Fibroblast of skin of left biceps (primary cell): ENCODE measurements at regions not wholly inside any gene's neighbourhood (a gene's known extent, or its start where the extent isn't known, plus 50 kb on each side); places are given as distances from the start of the nearest gene placed in this dataset.

Source experiments
- DNase-seq, 2 experiments: peaks; one replicate each; pipeline ENCODE4 v3.0.0-alpha.2; 2013; ENCODE audit warnings: low read depth in 2 of 2

DNA sequence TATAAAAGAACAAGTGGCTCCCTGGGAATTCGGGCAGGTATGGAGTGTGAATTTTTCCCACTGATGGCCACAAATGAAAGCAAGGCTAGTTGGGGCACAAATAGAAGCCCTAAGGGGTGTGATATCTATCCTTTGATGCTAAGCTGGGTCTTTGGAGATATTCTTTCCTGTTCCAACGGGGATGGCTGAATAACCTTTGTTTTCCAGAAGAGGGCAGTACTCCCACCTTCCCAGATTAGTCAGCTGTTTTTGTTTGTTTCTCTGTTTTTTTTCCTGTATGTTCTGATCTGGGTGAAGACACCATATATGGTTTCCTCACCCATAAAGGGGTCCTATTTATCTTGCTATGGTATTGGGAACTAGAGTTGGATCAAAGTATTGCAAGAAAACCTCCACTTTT, 947.7 kb upstream of the SORCS1 start:
- DNase-seq = no peak

DNA sequence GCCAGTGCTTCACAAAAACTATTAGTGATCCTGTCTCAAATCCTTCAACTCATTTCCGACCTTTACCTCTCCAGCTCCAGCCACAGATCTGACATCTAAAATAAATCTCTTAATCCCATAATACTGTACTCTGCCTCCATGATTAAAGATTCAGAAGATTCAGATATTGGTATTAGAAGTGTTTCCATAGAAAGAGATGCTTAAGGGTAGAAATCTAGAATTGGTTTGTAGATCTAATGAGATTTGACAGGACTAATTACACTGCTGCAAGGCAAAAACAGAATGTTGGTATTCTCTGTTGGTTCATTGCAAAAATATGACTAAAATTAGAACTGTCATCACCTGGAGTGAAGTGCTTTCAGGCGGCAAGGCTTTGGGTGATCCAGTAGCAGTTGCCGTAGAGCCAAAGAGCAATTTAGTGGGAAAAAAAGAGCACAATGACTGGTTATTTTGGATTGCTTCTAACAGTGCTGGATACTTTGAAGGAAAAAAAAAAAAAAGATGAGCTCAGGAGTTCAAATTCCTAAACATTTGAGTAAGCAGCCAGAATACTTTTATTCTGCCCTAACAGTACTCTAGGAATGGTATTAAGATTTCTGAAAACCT, 940.1 kb upstream of the SORCS1 start:
- peak in 1 of 2 experiments; percentile 1 for DNase-seq

DNA sequence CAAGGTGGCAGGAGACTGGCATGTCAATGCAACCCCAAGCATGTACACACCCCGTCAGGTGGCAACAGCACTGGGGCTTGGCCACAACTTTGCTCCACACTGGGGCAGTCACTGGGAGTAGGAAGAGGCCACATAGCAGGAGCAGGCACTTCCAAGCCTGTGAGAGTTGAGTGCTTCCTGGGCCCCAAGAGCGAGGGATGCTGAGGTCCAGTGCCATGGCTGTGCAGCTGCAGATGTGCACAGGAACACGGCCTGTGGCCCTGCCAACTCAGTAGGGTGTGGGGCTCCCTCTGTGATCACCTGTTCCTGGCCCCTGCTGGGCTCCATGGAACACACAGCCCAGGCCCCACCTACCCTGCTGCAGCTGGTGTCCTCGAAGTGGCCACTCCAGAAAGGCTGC, 932.8 kb upstream of the SORCS1 start:
- DNase-seq = no peak

DNA sequence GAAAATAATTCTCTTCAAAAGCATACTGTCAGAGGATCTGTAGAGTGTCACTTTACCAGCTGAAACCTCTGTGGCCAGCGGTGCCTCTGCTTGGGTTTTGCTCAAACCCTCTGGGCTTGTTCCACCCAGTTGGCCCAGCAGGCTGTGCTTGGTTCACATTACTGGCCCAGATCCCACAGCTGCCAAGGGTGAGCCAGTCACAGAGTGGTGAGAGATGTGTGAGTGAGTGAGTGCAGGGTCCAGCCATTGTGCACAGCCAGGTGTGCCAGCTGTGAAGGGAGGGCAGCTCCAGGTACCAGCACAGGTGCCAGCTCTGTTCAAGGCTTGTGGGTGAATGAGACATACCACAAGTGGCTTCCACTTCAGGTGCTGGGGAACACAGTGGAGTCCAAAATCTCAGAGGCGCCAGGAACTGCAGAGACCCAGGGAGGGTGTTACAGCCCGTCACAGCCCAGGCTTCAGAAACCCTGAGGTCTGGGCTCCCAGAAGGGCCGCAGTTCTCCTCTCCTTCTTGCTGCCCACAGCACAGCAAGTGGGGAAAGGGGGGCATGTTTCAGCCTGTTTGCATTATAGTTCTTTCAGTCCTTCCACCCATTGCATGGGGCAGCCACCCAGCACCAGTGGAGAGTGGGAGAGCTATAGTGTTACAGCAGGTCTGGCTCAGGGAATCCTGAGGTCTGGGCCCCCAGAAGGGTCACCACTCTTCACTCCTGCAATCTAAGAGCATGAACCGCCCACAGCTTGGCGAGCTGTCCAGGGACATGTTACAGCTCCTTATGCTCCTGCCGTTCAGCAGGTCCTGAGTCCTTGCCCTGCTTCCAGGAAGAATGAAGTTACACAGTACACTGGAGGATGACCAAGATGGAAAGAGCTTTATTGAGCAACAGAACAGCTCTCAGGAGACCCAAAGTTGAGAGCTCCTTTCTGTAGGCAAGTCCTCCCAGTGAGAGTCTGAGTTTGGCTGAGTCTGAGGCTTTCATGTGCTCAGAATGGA, 931.7 kb upstream of the SORCS1 start:
- no peak for DNase-seq

DNA sequence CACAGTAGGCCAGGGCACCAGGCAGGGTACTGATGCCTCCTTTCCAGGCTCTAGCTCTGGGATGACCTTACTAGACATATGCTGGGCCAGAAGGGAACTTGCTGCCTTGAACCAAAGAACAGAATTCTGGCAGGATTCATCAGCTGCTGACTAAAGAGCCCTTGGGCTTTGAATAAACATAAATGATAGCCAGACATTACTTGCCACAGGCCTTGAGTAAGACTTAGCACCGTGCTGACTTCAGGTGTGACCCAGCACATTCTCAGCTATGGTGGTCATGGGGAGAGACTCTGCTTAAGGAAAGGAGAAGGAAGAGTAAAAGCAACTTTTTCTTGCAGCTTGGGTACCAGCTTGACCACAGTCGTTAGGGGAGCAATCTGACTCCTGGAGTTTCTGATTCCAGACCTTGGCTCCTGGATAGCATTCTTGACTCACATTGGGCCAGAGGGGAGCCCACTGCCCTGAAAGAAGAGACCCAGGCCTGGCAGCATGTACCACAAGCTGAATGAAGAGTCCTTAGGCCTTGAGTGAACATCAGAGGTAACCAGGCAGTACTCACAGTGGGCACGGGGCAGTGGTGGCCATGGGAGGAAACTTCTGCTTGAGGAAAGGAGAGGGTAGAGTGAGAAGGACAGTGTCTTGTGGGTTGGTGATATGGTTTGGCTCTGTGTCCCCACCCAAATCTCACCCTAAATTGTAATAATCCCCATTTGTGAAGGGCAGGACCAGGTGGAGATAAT, 926.1 kb upstream of the SORCS1 start:
- no peak for DNase-seq

DNA sequence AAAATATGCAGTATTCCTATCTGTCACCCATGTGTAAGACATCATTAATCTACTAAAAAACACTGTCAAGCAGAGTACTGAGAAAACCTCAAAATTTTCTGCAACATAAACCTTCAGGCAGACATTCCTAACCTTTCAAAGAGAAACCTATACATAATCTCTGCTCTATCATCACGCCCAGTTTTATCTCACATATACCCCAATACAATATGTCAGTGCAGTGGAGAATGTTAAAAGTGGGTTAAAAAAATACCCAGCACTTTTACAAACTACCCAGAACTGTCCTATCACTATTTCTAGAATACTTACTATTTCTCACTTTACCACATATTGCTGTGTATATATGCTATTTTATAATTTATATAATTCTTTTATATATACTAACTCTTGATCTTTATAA, 922.0 kb upstream of the SORCS1 start:
- DNase-seq = no peak

DNA sequence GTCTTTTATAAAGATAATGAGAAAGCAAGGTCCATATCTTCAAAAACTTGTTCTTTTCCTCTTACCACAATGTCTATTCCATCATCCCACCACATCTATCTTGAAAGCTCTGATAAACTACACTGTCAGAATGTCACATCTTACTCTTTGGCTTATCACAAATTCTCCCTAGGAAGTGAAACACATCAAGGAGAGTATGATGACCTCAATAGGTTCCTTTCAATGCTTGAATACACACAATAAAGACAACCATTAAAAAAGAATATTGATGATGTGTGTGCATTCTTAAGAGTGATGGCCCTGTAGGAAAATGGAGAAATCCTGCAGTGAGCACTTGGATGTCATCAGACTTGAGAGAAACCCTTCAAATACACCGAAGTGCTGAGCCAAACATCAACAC, 918.1 kb upstream of the SORCS1 start:
- DNase-seq = no peak

DNA sequence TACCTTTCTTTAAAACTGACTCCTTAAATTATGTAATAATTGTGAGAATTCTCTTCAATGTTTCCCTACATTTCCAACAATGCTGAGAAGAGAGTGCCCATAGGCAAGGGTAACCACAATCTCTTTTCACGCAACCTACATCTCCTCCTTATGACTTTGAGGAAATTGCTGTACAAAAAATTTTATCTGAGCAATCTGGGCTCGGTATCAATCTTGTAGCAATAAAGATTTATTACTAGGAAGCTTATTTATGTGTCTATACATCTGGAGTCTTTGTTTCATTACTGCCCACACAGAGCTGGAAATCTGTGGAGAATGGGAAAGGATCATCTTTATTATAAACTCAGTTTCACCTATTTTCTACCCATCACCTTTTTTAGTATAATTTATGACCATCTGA, 913.8 kb upstream of the SORCS1 start:
- DNase-seq = no peak

DNA sequence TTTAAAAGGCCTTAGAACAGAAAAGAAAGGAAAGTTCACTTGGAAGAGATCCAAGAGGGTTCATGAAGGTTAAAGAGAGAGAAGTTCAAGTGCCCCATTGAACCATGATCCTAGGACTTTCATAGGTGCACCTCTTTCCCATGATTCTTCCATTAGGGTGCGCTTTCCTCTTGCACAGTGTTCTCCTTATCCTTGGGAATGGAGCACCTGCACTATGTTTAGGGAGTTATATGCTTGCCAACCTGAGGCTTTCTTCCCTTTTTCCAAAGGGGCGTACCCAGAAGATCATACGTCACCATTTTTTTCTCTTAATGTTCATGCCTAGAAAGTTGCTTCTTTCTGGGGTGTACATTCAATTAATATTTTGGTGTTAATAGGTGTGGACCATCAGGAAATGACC, 908.0 kb upstream of the SORCS1 start:
- no peak for DNase-seq

DNA sequence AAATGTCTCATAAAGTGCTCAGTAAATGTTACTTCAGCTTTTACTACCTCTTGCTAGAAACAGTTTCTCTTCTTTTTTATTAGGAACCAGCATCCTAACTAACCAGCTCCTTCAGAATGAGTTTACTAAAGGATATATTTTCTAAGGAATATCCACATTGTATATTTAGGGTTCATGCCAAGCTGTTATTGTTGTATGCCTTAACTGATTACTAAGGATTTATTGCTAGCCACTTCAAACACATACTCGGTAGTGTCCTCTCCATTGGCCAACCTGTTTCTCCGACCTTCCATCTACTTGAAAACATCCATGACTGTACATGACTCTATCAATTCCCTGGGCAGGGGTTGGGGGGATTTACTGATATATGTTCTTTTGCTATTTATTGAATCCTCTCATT, 906.3 kb upstream of the SORCS1 start:
- no peak for DNase-seq

DNA sequence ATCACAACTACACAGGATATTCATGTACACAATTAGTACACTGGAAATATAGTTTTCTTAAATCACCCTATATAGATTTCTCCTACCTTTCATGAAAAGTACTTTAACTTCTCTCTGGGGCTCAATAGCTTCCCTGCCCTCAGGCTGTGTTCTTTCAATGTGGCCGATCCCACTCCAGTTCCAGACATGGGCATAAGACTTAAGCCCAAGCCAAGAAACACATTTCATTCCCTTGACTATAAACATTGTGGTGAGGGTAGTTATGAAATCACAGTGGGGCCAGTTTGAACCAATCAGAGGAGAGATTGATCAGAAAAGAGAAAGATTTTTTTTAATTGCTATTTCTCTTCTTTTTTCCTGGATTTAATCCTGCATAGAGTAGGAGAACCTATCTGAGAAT, 904.6 kb upstream of the SORCS1 start:
- no peak for DNase-seq

DNA sequence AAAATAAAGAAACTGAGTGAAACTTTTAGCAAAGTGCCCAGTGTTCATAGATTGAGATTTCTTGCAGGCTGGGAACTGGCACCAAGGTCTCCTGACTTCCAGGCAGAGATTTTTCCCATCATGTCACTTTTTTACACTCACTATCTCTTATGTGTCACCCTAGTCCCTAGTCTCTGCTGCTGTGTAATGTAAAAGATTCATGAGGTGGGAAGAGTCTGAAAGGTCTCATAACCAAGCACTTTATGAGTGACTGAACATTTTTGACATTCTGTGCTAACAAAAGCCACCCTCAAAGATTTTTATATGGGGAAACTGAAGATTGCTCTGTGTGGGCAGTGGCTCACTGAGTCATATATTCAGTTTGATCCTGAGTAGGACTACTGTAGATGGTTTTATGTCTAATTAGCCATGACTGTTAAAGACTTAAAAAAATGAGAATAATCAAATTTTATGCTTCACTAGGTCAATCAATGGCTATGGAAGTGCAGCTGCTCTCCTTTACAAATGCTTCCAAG, 900.3 kb upstream of the SORCS1 start:
- DNase-seq = no peak

DNA sequence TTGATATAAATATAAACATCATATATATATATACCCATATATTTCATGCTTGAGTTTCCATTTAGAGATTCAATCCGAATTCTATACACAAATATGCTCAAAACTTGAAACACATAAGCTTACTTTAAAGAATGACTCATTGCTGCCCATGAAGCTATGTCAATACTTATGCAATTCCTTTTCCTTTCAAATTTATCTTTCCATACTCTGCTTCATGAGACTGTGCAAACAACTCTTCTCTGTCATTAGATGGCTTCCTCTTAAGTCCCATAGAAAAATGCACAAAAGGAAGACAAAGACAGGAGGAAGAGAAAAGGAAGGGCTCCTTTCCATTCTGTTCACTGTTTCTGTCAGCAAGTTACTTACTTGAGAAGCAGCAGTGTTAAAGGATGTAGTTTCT, 895.7 kb upstream of the SORCS1 start:
- DNase-seq = no peak

DNA sequence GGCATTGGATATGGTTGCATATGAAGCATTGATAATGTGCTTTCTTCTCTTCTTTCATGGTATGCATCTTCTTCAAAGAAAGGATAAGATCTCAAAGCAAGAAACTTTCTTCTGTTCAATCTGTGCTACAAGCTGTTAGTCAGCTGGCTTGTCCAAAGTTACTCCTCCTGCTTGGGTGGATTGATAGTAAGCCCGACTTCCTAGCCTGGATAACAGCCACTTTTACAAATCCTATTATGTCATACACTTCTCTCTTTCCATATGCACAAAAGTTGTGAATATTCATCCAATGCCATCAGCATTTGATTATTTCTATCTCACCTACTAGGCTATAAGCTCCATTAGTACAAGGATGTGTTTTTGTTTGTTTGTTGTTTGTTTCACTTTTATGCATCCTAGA, 891.0 kb upstream of the SORCS1 start:
- DNase-seq = no peak

DNA sequence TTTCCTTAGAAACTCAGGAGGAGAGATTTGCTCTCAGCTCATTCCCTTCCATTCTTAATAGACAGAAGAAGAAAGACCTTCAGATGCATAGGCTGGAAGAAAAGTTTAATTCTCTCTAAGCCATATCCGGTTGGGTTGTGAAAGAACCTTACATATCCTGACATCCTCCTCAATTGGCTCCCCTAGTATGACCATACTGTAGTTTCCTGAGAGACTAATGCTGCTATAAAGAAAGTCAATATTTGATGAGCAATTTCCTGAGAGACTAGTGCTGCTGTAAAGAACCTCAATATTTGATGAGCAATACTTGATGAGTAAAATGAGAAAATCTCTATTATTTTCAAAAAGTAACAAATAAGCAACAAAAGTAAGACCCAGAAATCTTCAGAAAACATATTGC, 888.5 kb upstream of the SORCS1 start:
- DNase-seq = no peak

DNA sequence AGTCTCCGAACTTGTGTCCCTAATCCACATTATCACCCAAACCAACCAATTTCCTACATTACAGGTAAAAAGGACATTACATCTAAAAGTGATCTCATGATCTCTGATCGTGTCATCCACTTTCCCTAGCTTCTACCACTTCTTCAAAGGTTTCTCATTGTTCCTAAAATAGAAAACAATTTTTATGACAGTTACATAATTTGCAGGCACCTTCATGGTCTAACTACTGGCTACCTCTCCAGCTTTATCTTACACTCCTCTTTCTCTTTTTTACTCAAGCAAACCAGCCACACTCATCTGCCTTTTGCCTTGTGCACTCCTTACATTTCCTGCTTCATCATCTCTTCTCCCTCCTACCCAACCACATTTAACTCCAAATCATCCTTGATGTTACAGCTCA, 886.7 kb upstream of the SORCS1 start:
- no peak for DNase-seq

DNA sequence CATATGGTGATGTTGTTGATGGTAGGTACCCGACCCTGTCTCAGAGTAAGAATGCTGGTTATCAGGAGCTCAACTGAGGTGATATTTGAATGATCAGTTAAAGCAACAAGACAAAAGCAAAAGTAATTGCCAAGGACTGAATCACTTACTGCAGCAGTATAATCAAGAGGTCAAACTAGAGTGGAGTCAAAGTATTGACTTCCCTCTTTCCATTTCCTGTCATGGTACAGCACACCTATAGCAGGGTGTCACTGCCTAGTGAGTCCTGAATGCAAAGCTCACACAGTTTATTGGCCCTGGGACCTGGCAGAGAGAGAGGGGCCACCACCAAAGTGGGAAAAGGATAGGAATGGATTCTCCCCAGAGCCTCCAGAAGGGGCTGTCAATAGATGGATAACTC, 886.1 kb upstream of the SORCS1 start:
- DNase-seq = no peak

DNA sequence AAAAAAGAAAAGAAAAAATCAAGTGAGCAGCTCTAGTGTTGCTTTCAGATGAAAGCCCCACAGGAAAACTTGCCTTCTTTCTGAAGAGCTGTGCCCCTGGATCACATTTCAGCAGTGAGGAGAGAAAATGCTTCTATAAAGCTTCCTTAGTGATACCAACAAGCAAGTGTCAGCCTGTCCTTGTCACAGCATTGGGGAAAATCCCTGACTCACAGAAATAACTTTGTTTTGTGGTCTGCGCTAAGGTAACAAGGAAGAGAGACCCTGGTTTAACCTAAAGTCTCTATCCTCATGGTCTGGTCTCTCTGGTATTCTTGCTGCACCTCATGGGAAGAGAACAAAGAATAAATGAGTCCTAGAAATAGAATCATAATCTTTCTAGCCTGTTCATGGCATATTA, 885.2 kb upstream of the SORCS1 start:
- no peak for DNase-seq

DNA sequence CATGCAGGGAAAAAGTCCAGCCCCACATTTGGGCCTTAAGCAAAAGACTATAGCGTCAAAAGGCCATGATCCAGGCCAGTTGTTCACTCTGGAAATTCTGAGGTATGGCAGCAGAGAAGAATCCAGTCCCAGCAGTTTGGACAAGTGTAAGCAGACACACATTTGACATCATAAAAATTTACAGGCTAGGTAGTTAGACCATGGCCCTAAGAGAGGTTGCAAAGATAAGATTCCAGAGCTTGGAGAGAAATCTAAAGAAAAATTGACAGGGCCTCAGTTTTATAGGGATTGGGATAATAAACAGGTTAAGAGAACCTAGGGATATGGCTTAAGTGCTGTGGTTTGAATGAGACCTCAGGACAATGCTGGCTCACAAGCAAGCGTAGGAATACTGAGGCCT, 884.4 kb upstream of the SORCS1 start:
- no peak for DNase-seq

DNA sequence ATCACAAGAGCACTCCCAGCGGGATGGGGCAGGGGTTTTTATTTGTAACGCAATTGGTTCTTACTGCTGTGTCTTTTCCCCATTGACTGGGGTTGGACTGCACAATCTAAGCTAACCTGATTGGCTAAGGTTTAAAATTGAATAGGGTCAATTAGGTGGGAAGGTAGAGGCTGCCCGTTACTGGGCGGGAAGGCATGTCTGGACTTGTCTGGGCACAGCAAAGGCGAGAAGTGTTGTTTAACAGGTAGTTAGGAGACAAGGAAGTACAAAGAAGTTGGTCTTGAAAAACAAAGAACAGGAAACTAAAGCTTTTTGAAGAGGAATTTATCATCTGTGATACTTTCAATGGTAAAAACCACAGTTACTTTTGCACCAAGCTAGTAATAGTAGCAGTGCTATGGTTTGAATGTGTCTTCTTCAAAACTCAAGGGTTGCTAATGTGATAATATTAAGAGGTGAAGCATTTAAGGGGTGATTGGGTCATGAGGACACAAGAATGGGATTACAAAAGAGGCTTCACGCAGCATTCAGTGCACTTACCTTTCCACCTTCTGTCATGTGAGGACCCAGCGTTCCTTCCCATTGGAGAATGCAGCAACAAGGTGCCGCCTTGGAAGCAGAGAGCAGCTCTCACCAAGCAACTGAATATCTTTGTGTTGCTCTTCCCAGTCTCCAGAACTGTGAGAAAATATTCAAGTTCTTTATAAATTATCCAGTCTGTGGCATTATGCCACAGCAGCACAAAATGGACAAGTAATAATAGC, 875.5 kb upstream of the SORCS1 start:
- no peak for DNase-seq

DNA sequence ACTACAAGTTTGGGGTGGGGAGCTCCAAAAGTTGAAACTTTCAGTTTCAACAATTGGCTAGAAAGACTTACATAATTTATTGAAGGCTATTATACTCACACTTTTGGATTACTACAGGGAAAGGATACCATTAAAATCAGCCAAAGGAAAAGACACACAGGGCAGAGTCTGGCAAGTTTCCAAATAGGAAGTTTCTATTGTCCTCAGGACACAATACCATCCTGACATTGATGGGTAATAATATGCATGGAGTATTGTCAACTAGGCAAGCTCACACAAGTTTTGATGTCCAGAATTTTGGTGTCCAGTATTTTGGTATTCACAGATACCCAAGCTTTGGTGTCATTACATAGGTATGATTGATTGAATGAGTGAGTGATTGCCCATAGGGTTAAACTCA, 872.6 kb upstream of the SORCS1 start:
- no peak for DNase-seq

DNA sequence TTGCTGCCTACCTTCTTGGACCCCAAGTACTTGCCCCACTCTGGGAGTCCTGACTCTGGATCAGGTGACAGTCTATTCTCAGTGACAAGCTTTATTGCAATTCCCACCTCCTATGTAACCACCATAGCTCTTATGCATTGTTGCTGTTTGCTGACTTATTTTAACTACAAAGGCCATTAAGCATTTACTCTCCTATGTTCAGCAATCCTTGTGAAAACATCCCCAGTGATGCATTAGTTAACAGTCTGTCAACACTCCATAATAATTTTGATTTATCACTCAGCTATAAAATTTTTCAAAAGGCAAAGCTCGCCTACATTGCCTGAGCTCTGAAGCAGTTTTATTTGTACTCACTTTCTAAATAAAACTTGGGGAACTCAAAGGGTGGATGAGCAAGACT, 871.8 kb upstream of the SORCS1 start:
- DNase-seq = no peak
